ENCODE measurements at regions not wholly inside any gene's neighbourhood (a gene's known extent, or its start where the extent isn't known, plus 50 kb on each side); places are given as distances from the start of the nearest gene placed in this dataset.

DNA sequence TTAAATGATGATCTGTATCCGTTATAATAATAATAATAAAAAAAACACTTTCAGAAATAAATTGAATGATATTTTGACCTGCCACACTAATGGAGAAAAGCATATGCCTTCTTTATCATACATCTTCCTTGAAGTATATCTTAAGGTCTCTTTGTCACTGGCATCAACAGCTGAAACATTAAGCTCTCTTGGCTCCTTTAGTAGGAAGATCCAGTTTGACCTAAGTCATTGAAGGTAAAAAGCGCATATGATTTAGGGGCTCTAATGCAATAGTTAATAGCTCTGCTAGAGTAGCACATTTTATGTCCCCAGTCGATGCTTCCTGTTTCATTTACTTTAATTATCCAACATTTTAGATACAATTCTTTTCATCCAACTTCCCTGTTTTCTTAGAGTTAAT is 1010.8 kb downstream of the STPG2 start:
- no peak overlapping the region for H3K9ac ChIP-seq (ENCODE audit: low read length)
- H3K4me3 ChIP-seq (ENCODE audit: low read depth, low read length, poor library complexity, severe bottlenecking): no peak overlapping the region
- H3K4me1 ChIP-seq (ENCODE audit: insufficient read depth, low read length, severe bottlenecking): no peaks in the 10 kb centered on the region
- no peaks in the 10 kb centered on the region for H3K9me2 ChIP-seq (ENCODE audit: low read depth, low read length)
- no peaks in the 10 kb centered on the region for H3K79me2 ChIP-seq (ENCODE audit: insufficient read depth, low read length)
- no peaks in the 10 kb centered on the region for H3F3A ChIP-seq (ENCODE audit: insufficient read depth, low read length)
- H4K20me1 ChIP-seq (ENCODE audit: insufficient read depth, low read length): no peaks in the 10 kb centered on the region
- H3K36me3 ChIP-seq (ENCODE audit: insufficient read depth, low read length): no peaks in the 10 kb centered on the region
- H3K9me3 ChIP-seq (ENCODE audit: low read length): no peaks in the 10 kb centered on the region
- no peak overlapping the region for H3K27ac ChIP-seq (ENCODE audit: low read depth, low read length, poor library complexity, severe bottlenecking)
- no peak for TF ChIP-seq EZH2 (IDR thresholded peaks at IDR 0.05; ENCODE audit: borderline replicate concordance, low read length)
- TF ChIP-seq, protein P1, sequence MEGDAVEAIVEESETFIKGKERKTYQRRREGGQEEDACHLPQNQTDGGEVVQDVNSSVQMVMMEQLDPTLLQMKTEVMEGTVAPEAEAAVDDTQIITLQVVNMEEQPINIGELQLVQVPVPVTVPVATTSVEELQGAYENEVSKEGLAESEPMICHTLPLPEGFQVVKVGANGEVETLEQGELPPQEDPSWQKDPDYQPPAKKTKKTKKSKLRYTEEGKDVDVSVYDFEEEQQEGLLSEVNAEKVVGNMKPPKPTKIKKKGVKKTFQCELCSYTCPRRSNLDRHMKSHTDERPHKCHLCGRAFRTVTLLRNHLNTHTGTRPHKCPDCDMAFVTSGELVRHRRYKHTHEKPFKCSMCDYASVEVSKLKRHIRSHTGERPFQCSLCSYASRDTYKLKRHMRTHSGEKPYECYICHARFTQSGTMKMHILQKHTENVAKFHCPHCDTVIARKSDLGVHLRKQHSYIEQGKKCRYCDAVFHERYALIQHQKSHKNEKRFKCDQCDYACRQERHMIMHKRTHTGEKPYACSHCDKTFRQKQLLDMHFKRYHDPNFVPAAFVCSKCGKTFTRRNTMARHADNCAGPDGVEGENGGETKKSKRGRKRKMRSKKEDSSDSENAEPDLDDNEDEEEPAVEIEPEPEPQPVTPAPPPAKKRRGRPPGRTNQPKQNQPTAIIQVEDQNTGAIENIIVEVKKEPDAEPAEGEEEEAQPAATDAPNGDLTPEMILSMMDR (IDR thresholded peaks at IDR 0.05; ENCODE audit: low read length): no peak
- no peaks in the 10 kb centered on the region for H3K27me3 ChIP-seq (ENCODE audit: insufficient read depth, low read length)
- H2AFZ ChIP-seq (ENCODE audit: low read length): no peak overlapping the region
- H3K4me2 ChIP-seq (ENCODE audit: low read length): no peak overlapping the region

DNA sequence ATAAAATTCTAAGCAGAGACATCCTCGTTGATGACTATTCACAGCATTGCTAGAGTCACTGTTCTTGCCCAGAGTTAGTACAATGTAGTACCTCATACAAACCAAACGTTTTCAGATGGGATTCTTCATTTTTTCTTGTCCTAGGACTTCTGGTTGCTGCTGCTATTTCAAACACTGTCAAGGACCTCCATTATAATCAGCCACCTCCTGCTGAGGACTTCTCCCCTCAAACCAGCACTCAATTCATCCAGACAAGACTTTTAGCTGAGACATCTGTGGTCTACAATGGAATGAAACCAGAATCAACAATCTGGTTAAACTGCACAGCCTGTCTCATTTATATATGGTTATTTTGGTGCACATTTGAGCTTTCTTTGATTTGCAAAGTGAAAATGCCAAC is 1008.8 kb downstream of the STPG2 start:
- Histone ChIP-seq H2AFZ (ENCODE audit: low read length) (no peak overlapping the region), H3K9me3 (ENCODE audit: low read length) (no peaks in the 10 kb centered on the region), H3K4me3 (ENCODE audit: low read depth, low read length, poor library complexity, severe bottlenecking) (no peak overlapping the region), H3K27ac (ENCODE audit: low read depth, low read length, poor library complexity, severe bottlenecking) (no peak overlapping the region), H3K27me3 (ENCODE audit: insufficient read depth, low read length) (no peaks in the 10 kb centered on the region), H4K20me1 (ENCODE audit: insufficient read depth, low read length) (no peaks in the 10 kb centered on the region), H3K79me2 (ENCODE audit: insufficient read depth, low read length) (no peaks in the 10 kb centered on the region), H3F3A (ENCODE audit: insufficient read depth, low read length) (no peaks in the 10 kb centered on the region), H3K4me1 (ENCODE audit: insufficient read depth, low read length, severe bottlenecking) (no peaks in the 10 kb centered on the region), H3K36me3 (ENCODE audit: insufficient read depth, low read length) (no peaks in the 10 kb centered on the region), H3K4me2 (ENCODE audit: low read length) (no peak overlapping the region), H3K9ac (ENCODE audit: low read length) (no peak overlapping the region), H3K9me2 (ENCODE audit: low read depth, low read length) (no peaks in the 10 kb centered on the region)
- TF ChIP-seq EZH2 (IDR thresholded peaks at IDR 0.05; ENCODE audit: borderline replicate concordance, low read length): no peak
- TF ChIP-seq, protein P1 (IDR thresholded peaks at IDR 0.05; ENCODE audit: low read length): no peak

DNA sequence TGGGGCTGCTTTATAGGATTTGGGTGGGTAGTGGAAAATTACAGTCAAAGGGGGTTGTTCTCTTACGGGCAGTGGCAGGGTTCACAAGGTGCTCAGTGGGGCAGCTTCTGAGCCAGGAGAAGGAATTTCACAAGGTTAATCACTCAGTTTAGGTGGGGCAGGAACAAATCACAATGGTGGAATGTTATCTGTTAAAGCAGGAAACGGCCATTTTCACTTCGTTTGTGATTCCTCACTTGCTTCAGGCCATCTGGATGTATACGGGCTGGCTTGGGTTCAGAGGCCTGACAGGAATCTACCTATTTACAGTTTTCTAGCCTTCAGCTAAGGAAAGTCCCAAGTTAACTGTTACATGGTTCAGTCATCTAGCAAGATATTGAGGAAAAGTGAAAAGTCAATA is 1003.5 kb downstream of the STPG2 start:
- TF ChIP-seq, protein P1 (IDR thresholded peaks at IDR 0.05; ENCODE audit: low read length): no peak
- TF ChIP-seq EZH2 (IDR thresholded peaks at IDR 0.05; ENCODE audit: borderline replicate concordance, low read length): no peak
- H3K4me3 ChIP-seq (ENCODE audit: low read depth, low read length, poor library complexity, severe bottlenecking): no peak overlapping the region
- no peaks in the 10 kb centered on the region for H3K9me2 ChIP-seq (ENCODE audit: low read depth, low read length)
- no peak overlapping the region for H3K4me2 ChIP-seq (ENCODE audit: low read length)
- H3F3A ChIP-seq (ENCODE audit: insufficient read depth, low read length): no peaks in the 10 kb centered on the region
- H3K36me3 ChIP-seq (ENCODE audit: insufficient read depth, low read length): no peaks in the 10 kb centered on the region
- no peak overlapping the region for H2AFZ ChIP-seq (ENCODE audit: low read length)
- H4K20me1 ChIP-seq (ENCODE audit: insufficient read depth, low read length): no peaks in the 10 kb centered on the region
- no peak overlapping the region for H3K27ac ChIP-seq (ENCODE audit: low read depth, low read length, poor library complexity, severe bottlenecking)
- H3K4me1 ChIP-seq (ENCODE audit: insufficient read depth, low read length, severe bottlenecking): no peaks in the 10 kb centered on the region
- H3K27me3 ChIP-seq (ENCODE audit: insufficient read depth, low read length): no peaks in the 10 kb centered on the region
- H3K79me2 ChIP-seq (ENCODE audit: insufficient read depth, low read length): no peaks in the 10 kb centered on the region
- no peak overlapping the region for H3K9ac ChIP-seq (ENCODE audit: low read length)
- H3K9me3 ChIP-seq (ENCODE audit: low read length): no peaks in the 10 kb centered on the region
